Effector memory CD8-positive, alpha-beta T cell (primary cell): ENCODE measurements at regions not wholly inside any gene's neighbourhood (a gene's known extent, or its start where the extent isn't known, plus 50 kb on each side); places are given as distances from the start of the nearest gene placed in this dataset.
"Not testable (repeated sequence)": the region's sequence is repeated elsewhere in the genome, so short reads cannot be mapped to it uniquely, and the experiment has no call there.

Experiments
- ATAC-seq: fragments of 150-1000 bp; cut with Tn5 transposase; replicated peaks from 2 replicates; pipeline ENCODE4 v1.10.0; 2021; ENCODE audit warnings: mild to moderate bottlenecking, moderate library complexity
- DNase-seq, 3 experiments: peaks; one replicate each; pipeline ENCODE4 v3.0.0; 2021
- H3K27ac Mint-ChIP-seq, 2 donors: one replicate each; pipeline ENCODE4 v1.8.0; 2022; ENCODE audit warnings: mild to moderate bottlenecking in 2 of 2, mixed read lengths in 2 of 2, moderate library complexity in 2 of 2
- H3K27me3 Mint-ChIP-seq, 2 donors: one replicate each; pipeline ENCODE4 v1.8.0; 2022; ENCODE audit warnings: mixed read lengths in 2 of 2
- H3K36me3 Mint-ChIP-seq: one replicate; pipeline ENCODE4 v1.8.0; 2022; ENCODE audit warnings: mild to moderate bottlenecking, moderate library complexity, mixed read lengths; ENCODE audit not compliant: insufficient read depth
- H3K4me1 Mint-ChIP-seq, 2 donors: one replicate each; pipeline ENCODE4 v1.8.0; 2022; ENCODE audit warnings: low read depth in 2 of 2, mixed read lengths in 2 of 2
- H3K4me3 Mint-ChIP-seq, 2 donors: one replicate each; pipeline ENCODE4 v1.8.0; 2022; ENCODE audit warnings: mild to moderate bottlenecking in 2 of 2, mixed read lengths in 2 of 2, moderate library complexity in 2 of 2
- H3K9me3 Mint-ChIP-seq, 2 donors: one replicate each; pipeline ENCODE4 v1.8.0; 2022; ENCODE audit warnings: mixed read lengths in 2 of 2

DNA sequence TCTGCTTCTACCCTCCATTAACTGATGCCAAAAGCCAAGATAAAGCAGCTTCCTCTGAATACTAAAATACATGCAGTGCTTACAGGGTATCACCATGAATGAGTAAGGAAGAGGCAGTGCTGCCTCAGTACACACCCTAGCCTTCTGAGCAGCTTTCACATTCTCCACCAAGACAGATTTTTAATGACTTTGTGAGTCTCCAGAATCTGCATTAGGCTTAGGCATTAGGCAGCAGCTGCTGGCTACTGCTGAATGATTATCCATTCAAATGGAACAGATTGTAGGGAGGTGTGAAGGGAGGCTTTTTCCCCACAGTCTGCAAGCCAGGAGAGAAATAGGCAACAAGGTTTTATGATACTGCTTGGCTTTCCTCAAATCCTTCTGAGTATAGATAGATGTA, 1226.7 kb upstream of the LRRN3 start:
- DNase-seq, result no peak
- Mint-ChIP-seq H3K4me3 (no peak overlapping the region), H3K27me3 (no peaks in the 10 kb centered on the region), H3K27ac (no peak overlapping the region), H3K36me3 (no peaks in the 10 kb centered on the region), H3K4me1 (no peaks in the 10 kb centered on the region), H3K9me3 (peaks cover 10 to 13% of the 10 kb centered on the region in 2 donors)
- no peak for ATAC-seq

DNA sequence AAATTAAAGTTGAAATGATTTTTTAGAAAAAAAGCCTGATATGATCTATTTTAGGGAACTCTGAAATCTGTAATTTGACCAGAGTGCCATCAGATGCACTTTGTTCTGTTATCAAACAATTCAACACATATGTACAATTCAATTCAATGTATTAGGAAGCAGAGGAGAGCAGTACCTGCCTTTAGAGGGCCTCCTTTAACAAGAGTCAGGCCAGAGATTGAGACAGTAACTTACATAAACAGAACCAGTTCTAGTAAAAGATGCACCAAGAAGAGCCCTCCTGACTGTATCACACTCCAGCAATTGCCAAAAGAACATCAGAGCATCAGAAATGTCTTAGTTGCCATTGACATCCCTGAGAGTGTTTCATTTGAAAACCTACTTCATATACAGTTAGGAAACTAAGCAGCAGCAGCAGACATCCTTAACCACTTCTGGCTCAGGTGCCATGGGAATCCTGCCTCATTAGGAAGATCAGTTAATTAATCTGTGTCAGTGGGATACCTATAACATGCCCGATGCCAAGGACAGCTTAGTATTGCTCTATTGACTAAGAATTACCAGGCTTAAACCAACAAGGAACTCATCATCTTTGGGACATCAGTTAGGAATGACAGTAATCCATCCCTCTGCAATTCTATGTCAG, 1222.6 kb upstream of the LRRN3 start:
- peaks cover 4 to 17% of the 10 kb centered on the region in 2 donors for H3K9me3 Mint-ChIP-seq
- no peaks in the 10 kb centered on the region for H3K27me3 Mint-ChIP-seq
- H3K4me1 Mint-ChIP-seq, result no peaks in the 10 kb centered on the region
- ATAC-seq (no peak), DNase-seq (no peak)
- H3K27ac Mint-ChIP-seq, result no peak overlapping the region
- no peak overlapping the region for H3K4me3 Mint-ChIP-seq
- no peaks in the 10 kb centered on the region for H3K36me3 Mint-ChIP-seq

DNA sequence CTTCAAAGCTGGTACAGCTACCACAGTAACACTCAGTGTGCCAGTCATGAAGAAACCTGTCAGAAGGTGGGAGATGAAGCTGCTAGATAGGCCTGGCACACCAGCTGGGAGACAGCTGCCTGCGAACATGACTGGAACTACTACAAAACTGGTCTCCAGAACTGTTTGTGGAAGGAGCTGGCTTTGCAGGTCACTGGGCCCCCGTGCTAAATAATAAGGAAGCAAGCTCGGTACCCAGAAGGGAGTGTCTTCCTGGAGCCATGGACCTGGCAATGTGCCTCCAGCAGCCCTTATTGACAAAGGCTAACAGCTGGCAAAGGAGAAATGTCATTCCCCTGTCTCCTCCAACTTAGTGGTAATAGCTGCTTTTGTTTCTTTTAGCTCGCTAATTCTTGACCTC, 1217.6 kb upstream of the LRRN3 start:
- Mint-ChIP-seq H3K36me3 (no peaks in the 10 kb centered on the region), H3K9me3 (peaks cover 4 to 11% of the 10 kb centered on the region in 2 donors), H3K27ac (no peak overlapping the region), H3K27me3 (no peaks in the 10 kb centered on the region), H3K4me1 (no peaks in the 10 kb centered on the region), H3K4me3 (no peak overlapping the region)
- no peak for DNase-seq
- ATAC-seq, result no peak

DNA sequence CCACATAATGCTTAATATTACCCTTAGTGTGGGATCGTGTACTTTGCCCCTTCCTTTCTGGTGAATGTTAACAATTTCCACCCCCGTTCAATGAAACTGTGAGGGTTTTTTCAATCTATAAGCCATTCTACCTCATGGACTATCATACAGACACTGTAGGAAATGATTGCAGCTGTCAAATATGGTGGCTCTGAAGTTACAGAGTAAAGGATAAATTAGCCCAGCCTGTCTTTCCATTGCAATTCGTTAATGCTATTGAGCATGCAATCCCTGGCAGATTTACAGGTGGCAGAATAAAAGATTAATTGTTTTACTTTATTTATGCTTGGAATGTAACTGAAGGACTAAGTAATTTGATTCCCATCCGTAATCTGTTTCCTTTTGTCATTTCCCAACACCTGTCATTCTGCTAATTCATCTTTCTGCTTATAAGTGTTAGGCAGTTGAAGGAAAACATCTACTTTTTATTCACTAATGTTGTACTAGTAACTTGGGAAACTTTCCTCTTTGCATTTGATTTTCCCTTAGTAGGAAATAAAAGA, 1211.6 kb upstream of the LRRN3 start:
- Mint-ChIP-seq H3K36me3 (no peaks in the 10 kb centered on the region), H3K27me3 (no peaks in the 10 kb centered on the region), H3K9me3 (peaks cover 0 to 9% of the 10 kb centered on the region in 2 donors), H3K4me1 (no peaks in the 10 kb centered on the region), H3K27ac (no peak overlapping the region), H3K4me3 (no peak overlapping the region)
- ATAC-seq (no peak), DNase-seq (no peak)

DNA sequence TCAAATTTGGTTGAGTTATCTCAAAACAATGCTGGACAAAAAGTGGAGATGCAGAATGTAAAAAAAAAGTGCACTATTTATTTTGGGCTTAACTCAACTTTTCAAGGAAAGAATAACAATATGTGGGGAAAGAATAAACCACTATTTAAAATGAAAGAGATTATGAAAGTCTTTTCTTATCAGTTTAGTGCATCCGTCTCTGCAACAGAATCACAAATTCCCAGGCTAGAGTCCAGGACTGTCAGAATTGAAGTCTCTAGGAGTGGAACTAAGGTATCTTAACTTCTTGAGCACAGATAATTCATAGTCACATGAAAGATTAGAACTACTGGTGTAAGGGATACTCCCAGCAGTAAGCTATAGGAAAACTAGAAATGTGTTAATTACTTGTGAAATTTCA, 1200.3 kb upstream of the LRRN3 start:
- no peak for DNase-seq
- H3K4me1 Mint-ChIP-seq, result no peaks in the 10 kb centered on the region
- H3K9me3 Mint-ChIP-seq, result peaks cover 0 to 2% of the 10 kb centered on the region in 2 donors
- ATAC-seq, result no peak
- H3K27ac Mint-ChIP-seq, result no peak overlapping the region
- H3K4me3 Mint-ChIP-seq, result no peak overlapping the region
- H3K36me3 Mint-ChIP-seq, result no peaks in the 10 kb centered on the region
- no peaks in the 10 kb centered on the region for H3K27me3 Mint-ChIP-seq

DNA sequence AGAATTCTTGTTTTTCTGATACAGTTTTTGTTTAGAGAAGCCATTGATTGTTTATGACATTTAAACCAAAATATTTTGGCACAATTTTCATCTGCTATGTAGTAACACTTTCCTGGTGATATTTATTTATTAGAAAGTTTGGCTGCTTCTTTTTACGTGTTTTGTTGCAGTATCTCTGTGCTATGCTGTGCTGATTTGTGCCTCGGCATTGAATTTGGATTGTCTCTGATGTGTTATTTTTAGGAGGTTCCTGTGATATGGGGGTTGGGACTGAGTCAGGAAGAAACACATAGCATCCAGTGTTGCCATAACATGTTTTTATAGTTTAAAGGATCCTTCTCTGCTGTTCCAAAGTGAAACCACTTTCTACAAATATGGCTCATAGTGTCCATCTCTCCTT, 1197.7 kb upstream of the LRRN3 start:
- DNase-seq, result no peak
- H3K9me3 Mint-ChIP-seq, result peaks cover 0 to under 1% of the 10 kb centered on the region in 2 donors
- no peak overlapping the region for H3K4me3 Mint-ChIP-seq
- H3K27me3 Mint-ChIP-seq, result no peaks in the 10 kb centered on the region
- no peak overlapping the region for H3K27ac Mint-ChIP-seq
- no peaks in the 10 kb centered on the region for H3K4me1 Mint-ChIP-seq
- H3K36me3 Mint-ChIP-seq, result no peaks in the 10 kb centered on the region
- ATAC-seq, result no peak

DNA sequence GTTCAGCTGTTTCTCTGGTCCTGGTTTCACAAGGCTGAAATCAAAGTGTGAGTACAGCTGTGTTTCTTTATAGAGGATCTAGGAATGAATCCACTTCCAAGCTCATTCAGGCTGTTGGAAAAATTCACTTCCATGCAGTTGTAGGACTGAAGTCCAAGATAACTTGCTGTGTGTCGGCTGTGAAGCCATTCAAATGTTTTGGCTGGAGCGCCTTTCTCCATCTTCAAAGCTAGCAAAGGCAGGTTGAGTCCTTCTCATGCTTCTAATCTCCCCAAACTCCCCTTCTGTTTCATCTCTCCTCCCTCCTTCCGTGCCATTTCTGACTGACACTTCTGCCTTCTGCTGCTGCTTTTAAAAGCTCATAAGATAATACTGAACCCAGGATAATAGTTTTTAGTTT, 1195.4 kb upstream of the LRRN3 start:
- ATAC-seq (no peak), DNase-seq (no peak)
- H3K9me3 Mint-ChIP-seq, result no peaks in the 10 kb centered on the region
- H3K27me3 Mint-ChIP-seq, result no peaks in the 10 kb centered on the region
- no peaks in the 10 kb centered on the region for H3K4me1 Mint-ChIP-seq
- H3K36me3 Mint-ChIP-seq, result no peaks in the 10 kb centered on the region
- no peak overlapping the region for H3K4me3 Mint-ChIP-seq
- H3K27ac Mint-ChIP-seq, result no peak overlapping the region

DNA sequence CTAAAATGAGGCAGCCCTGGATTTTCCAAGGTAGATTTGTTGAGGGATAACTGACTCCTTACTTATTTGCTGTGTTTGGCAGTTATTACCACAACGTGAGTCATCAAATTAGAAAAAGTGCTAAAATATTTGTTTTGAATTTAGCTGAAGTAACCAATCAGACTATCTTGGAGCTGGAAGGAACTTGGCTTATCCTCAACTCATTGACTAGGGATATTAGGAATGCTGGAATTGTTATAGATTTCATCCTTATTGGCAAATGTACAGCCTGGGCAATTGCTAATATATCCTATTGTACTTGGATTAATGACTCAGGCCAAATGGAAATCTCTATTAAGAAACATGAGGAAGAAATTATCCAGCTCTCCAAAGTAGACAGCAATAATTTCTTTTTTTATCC, 1189.0 kb upstream of the LRRN3 start:
- Mint-ChIP-seq H3K27me3 (no peaks in the 10 kb centered on the region), H3K9me3 (peaks cover 0 to 2% of the 10 kb centered on the region in 2 donors), H3K27ac (no peak overlapping the region), H3K4me1 (no peaks in the 10 kb centered on the region), H3K36me3 (no peaks in the 10 kb centered on the region), H3K4me3 (no peak overlapping the region)
- no peak for DNase-seq
- ATAC-seq, result no peak

DNA sequence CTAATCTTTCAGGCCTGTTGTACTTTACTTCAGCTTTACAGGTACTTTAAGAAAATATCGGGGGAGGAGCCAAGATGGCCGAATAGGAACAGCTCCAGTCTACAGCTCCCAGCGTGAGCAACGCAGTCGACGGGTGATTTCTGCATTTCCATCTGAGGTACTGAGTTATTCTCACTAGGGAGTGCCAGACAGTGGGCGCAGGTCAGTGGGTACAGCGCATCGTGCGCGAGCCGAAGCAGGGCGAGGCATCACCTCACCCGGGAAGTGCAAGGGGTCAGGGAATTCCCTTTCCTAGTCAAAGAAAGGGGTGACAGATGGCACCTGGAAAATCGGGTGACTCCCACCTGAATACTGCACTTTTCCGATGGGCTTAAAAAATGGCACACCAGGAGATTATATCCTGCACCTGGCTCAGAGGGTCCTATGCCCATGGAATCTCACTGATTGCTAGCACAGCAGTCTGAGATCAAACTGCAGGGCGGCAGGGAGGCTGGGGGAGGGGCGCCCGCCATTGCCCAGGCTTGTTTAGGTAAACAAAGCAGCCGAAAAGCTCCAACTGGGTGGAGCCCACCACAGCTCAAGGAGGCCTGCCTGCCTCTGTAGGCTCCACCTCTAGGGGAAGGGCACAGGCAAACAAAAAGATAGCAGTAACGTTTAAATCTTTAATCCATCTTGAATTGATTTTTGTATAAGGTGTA, 1185.4 kb upstream of the LRRN3 start:
- H3K27me3 Mint-ChIP-seq, H3K36me3 Mint-ChIP-seq, H3K27ac Mint-ChIP-seq, DNase-seq, ATAC-seq, H3K9me3 Mint-ChIP-seq, H3K4me1 Mint-ChIP-seq, H3K4me3 Mint-ChIP-seq: not testable (repeated sequence)

DNA sequence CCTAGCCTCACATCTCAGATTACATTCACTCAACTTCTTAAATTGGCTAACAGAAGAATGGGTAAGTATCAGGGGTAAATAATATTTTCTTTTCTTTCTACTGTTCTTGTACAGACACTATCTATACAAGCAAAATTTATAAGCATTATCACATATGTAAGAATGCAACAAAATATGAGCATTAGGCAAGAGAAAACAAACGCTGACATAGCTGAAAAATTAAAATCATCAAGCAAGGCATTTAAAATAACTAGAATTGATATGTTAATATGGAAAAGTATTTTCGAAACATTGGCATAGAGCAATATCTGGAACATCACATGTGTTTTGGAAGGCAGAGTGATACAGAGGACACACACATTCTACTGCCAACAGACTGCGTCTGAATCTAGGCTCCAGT, 1175.3 kb upstream of the LRRN3 start:
- Mint-ChIP-seq H3K4me1 (no peaks in the 10 kb centered on the region), H3K9me3 (peaks cover 3 to 4% of the 10 kb centered on the region in 2 donors), H3K27ac (no peak overlapping the region), H3K27me3 (no peaks in the 10 kb centered on the region), H3K36me3 (no peaks in the 10 kb centered on the region), H3K4me3 (no peak overlapping the region)
- ATAC-seq (no peak), DNase-seq (no peak)

DNA sequence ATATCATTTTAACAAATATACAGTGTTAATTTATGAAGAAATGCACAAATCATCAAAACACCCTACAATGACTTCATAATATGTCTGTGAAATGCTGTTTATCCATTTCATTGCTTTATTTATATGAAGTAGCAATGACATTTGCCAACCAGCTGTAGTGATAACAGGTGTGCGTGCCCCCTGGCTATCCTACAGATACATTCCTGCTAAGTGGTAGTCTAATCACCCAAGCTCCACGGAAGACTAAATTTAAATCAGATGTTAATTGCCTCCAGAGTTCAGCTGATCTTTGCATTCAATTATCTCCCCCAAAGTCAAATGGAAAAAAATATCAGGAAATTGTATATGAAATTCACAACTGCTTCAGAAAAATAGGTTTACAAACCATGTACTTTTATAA, 1164.2 kb upstream of the LRRN3 start:
- no peak for ATAC-seq
- H3K27me3 Mint-ChIP-seq, result no peaks in the 10 kb centered on the region
- no peak overlapping the region for H3K27ac Mint-ChIP-seq
- DNase-seq, result no peak
- H3K9me3 Mint-ChIP-seq, result peaks cover 5 to 6% of the 10 kb centered on the region in 2 donors
- H3K4me1 Mint-ChIP-seq, result no peaks in the 10 kb centered on the region
- no peak overlapping the region for H3K4me3 Mint-ChIP-seq
- no peaks in the 10 kb centered on the region for H3K36me3 Mint-ChIP-seq

DNA sequence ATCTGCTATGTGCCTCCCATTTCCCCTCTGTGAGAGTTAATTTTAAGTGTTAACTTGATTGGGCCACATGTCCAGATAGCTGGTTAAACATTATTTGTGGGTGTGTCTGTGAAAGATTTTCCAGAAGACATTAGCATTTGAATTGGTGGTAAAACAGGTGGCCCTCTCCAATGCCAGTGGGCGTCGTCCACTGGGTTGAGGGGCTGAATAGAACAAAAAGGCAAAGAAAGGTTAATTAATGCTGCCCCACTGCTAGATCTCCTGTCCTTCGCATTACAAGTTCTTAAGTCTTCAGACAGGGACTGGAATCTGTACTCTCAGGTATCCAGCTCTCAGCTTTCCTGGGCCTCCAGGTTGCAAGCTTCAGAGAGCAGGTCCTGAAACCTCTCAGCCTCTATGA, 1160.9 kb upstream of the LRRN3 start:
- DNase-seq (no peak), ATAC-seq (no peak)
- no peaks in the 10 kb centered on the region for H3K4me1 Mint-ChIP-seq
- no peak overlapping the region for H3K27ac Mint-ChIP-seq
- no peaks in the 10 kb centered on the region for H3K27me3 Mint-ChIP-seq
- peaks cover 3 to 6% of the 10 kb centered on the region in 2 donors for H3K9me3 Mint-ChIP-seq
- H3K4me3 Mint-ChIP-seq, result no peak overlapping the region
- no peaks in the 10 kb centered on the region for H3K36me3 Mint-ChIP-seq

DNA sequence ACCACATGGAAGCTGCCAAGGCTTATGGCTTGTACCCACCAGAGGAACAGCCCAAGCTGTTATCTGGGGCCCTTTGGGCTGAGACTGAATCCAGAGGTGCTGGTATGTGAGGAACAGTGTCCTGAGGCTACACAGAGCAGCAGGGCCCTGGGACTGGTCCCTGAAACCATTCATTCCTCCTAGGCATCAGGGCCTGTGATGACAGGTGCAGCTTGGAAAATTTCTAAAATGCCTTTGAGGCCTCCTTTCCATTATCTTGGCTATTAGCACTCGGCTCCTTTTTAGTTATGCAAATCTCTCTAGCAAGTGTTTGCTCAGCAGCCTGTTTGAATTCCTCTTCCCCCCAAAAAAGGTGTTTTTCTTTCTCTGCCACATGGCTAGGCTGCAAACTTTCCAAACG, 1151.7 kb upstream of the LRRN3 start:
- Mint-ChIP-seq H3K4me3 (no peak overlapping the region), H3K9me3 (peaks cover 3 to 34% of the 10 kb centered on the region in 2 donors), H3K27me3 (no peaks in the 10 kb centered on the region), H3K36me3 (no peaks in the 10 kb centered on the region), H3K27ac (no peak overlapping the region), H3K4me1 (no peaks in the 10 kb centered on the region)
- DNase-seq (no peak), ATAC-seq (no peak)

DNA sequence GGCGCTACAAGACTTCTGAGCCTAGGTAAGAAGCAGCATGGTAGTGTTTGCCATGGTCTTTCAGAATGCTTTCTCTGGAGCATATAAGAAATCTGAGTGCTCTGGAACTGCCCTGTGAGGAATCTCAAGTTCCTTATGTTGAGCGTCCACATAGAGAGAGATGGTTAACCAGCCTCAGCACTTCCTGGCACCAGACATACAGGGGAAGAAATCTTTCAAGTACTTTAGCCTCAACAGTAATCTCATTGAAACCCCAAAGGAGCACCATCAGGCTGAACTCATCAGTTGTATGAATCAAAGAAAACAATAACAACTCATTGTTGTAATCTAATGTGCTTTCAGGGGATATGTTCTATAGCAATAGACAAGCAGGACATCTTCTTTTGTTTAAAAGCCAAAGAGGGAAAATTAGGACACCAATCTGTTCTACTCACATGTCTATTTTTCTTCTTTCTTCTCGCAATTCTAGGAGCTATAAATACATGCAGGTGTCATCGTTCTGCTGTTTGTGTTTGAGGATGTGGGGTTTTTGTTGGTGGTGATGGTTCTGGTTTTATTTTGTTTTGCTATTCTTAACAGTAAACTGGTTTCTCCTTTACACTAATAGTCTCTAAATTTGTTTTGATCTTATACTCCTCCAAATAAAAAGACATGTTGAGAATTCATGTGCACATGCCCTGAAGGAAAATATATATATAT, 1145.0 kb upstream of the LRRN3 start:
- ATAC-seq, result no peak
- peaks cover 2 to 7% of the 10 kb centered on the region in 2 donors for H3K9me3 Mint-ChIP-seq
- H3K27me3 Mint-ChIP-seq, result no peaks in the 10 kb centered on the region
- no peak for DNase-seq
- H3K27ac Mint-ChIP-seq, result no peak overlapping the region
- no peaks in the 10 kb centered on the region for H3K36me3 Mint-ChIP-seq
- no peak overlapping the region for H3K4me3 Mint-ChIP-seq
- H3K4me1 Mint-ChIP-seq, result no peaks in the 10 kb centered on the region
